HG02840 (cell line): ENCODE measurements at regions not wholly inside any gene's neighbourhood (a gene's known extent, or its start where the extent isn't known, plus 50 kb on each side); places are given as distances from the start of the nearest gene placed in this dataset.
"Not testable (repeated sequence)": the region's sequence is repeated elsewhere in the genome, so short reads cannot be mapped to it uniquely, and the experiment has no call there.

Experiments used
- ATAC-seq: cut with Tn5 transposase; IDR thresholded peaks from one replicate; pipeline ENCODE4 v1.9.1; 2021; ENCODE audit warnings: mild to moderate bottlenecking, moderate library complexity, moderate number of reproducible peaks; ENCODE audit not compliant: unreplicated experiment, low FRiP score

- no peak for ATAC-seq
These were observed 261.6 kb downstream of the KTN1 start for GRCh38 chr14:55841625-55842024.

DNA sequence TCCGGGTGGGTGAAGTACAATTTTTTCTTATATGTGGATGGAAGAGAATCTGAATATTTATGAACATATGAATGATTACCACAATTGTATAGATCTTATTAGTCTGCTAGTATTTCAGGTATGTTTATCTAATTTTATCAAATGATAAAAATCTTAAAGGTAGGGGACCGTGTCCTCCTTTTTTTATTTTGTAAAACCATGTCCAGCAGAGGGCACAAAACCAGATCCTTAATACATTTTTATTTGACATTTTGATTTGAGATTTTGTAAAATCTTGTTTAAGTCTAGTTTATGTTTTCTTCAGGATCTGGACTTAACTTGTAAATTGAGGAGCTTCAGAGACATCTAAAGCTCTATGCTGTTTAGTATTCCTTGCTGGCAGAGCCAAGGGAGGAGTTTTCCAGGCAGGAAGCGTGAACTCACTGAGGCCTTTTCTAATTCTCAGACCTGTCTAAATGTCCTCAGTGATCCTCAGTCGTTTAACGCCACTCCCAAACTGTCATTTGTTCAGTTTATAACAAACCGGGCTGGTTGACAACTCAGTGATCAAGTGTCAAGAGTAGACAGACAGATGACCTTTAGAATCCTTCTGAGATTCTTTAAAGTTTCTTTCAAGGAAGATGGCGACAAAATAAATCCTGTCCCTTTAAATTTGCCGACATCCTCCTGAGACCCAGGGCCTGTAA is 263.9 kb downstream of the KTN1 start:
- ATAC-seq = no peak

DNA sequence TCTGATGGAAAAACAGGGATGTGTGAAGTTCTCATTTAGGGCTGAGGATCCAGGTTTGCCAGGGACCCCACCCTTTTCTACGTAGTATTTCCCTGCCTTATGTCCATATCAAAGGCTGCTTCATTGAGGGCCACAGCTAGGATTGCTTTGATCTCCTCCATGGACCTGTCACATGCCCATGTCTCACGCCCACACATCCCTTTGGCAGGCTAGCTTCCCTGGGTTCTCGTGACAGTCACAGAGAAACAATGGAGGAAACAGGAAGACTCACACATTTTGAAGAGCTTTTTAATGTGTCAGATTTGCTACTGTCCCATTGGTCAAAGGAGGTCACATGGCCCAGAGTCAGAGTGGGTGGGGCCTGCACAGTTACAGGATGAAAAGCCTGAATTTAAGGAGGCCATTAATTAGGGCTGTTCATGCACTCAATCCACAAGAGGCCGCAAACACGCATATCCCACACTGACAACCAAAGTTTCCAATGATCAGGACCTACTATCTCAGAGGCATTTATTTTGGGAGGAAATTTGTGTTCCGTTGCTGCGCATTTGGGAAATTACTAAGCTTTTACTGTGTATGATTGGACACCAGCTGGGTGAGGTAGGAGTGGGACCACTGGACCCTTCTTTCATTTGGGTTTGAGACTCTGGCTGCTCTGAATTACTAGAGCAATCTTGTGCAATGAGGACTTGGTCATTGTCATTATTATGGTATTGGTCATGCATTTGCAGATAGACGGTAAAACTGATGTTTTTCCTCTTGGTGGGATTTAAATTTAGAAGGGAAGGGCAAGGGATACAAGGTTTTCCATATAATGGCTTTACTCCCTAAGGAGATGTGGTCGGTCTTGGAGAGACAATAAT is 266.2 kb downstream of the KTN1 start:
- no peak for ATAC-seq

DNA sequence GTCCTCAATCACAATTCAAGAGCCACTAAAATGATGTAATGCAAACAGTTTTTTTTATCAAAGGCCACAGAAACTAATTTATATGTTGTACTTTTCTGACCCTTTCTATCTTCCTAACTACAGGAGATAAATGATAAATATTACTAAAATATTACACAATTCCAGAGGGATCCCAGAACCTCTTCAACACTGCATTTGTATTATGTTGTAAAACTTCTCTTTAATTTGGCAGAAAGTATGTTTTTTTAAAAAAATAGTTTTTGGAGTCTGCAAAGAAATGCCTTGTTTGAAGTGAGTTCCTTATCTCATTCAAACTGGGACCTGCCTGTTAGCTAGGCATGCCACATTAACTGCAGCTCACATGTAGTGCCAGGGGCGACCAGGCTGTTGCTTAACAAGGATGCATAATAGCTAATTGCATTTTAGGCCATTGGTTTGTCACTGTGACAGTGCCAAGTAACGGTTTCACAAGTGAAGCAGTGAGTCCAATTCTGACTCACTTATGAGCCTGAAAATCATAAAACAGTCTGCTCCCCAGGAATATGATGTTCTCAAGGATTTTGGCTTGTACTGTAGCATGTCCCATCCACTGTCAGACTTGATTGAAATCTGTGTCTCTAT is 266.9 kb downstream of the KTN1 start:
- ATAC-seq = no peak

DNA sequence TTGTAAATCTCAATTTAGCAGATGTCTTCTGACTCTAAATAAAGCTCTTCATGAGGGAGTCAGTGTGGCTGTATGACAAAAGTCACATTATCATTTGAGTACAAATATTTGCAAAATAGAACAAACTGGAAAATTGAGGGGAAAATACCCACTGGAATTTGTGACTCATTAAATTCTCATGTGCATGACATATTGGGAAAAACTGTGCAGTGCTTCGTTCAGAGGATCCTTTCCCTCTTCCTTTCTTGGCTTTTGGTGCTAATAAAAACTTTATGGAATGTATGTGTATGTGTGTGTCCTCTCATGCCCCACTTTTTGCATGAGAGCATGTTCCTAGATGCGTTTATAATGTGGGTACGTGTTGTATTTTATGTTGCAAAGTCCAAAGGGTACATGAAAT is 267.8 kb downstream of the KTN1 start:
- no peak for ATAC-seq

GRCh38 chr14:55848964-55849363 is 269.0 kb downstream of the KTN1 start:
- no peak for ATAC-seq

DNA sequence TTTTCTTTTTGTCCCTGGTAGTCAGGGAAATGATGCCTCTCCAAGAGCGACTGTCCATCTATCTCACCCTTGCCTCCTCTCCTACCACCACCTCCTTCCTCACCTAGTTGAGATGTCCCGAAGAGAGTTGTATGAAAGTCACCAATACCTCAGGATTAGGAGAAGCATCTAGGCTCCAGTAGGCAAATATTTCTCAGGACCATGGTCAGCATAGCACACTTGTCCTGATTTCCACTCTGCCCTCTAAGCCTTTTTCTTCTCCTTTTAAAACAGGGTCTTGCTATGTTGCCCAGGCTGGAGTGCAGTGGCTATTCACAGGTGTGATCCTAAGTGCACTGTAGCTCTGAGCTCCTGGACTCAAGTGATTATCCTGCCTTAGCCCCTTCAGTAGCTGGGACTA is 268.4 kb upstream of the PELI2 start:
- no peak for ATAC-seq

- no peak for ATAC-seq
These were observed 267.4 kb upstream of the PELI2 start for GRCh38 chr14:55850825-55851241.

- ATAC-seq = no peak
These were observed 266.9 kb upstream of the PELI2 start for GRCh38 chr14:55851301-55851700.

- ATAC-seq = no peak
These were observed 266.2 kb upstream of the PELI2 start for GRCh38 chr14:55851961-55852360.

DNA sequence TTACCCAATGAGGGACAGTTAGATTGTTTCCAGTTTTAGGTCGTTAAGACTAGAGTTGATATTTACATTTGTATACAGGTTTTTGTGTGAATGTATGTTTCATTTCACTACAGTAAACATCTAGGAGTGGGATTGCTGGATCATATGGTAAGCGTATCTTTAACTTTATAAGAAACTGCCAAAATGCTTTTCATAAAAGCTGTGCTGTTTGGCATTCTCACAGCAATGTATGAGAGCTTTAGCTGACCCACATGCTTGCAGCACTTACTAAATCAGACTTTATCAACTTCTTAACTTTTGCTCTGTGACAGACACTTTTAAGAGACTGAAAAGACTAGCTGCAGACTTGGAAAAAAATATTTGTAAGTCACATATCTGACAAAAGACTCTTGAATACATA is 262.5 kb upstream of the PELI2 start:
- no peak for ATAC-seq

DNA sequence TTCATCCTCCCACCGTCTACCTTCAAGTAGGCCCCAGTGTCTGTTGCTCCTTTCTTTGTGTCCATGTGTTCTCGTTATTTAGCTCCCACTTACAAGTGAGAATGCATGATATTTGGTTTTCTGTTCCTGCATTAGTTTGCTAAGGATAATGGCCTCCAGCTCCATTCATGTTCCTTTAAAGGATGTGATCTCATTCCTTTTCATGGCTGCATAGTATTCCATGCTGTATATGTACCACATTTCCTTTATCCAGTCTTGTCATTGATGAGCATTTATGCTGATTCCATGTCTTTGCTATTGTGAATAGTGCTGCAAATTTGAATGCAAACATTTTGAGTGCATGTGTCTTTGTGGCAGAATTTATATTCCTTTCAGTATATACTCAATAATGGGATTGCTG is 259.6 kb upstream of the PELI2 start:
- ATAC-seq = no peak

DNA sequence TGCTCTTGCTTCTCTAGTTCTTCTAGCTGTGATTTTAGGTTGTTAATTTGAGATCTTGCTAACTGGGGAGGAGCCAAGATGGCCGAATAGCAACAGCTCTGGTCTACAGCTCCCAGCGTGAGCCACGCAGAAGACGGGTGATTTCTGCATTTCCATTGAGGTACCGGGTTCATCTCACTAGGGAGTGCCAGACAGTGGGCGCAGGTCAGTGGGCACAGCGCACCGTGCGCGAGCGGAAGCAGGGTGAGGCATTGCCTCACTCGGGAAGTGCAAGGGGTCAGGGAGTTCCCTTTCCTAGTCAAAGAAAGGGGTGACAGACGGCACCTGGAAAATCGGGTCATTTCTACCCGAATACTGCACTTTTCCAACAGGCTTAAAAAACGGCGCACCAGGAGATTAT is 256.6 kb upstream of the PELI2 start:
- not testable (repeated sequence) for ATAC-seq

GRCh38 chr14:55864890-55865655 is 253.1 kb upstream of the PELI2 start:
- ATAC-seq = no peak

DNA sequence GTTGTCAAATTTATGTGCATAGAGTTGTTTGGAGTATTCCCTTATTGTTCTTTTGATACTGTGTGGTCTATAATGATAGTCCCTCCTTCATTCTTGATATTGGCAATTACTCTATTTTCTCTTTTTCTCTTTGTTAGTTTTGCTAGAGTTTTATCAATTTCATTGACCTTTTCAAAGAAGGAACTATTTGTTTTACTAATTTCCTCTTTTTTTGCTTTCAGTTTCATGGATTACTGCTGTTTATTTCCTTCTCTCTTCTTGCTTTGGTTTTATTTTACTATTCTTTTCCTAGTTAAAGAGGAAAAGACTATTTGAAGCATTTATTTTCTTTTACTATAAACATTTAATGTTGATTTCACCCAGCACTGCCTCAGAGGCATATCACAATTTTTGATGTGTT is 250.9 kb upstream of the PELI2 start:
- no peak for ATAC-seq

- ATAC-seq = no peak
These were observed 250.5 kb upstream of the PELI2 start for GRCh38 chr14:55867719-55868118.

- ATAC-seq = no peak
These were observed 248.7 kb upstream of the PELI2 start for GRCh38 chr14:55869397-55870049.

GRCh38 chr14:55873169-55873568 is 245.0 kb upstream of the PELI2 start:
- ATAC-seq = no peak

DNA sequence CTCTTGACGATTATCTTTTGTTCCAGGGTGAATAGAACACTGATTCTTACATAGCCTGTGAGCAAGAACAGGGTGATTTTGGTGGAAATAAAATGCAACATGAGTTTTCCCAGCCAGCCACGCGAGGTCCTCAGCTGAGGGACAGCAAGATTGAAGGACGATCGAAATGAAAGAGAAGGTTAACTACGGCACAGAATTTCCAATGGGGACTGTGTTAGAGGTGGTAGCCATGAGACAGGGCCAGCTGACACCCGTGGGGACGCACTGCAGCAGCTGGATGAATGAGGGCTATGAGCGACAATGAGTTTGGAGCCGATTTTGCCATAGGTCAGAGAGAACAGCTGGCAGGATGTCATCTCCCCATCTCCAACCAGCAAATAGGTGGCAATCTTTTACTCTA is 243.4 kb upstream of the PELI2 start:
- no peak for ATAC-seq

GRCh38 chr14:55877942-55878341 is 240.3 kb upstream of the PELI2 start:
- ATAC-seq = no peak
